GM06990 (cell line): ENCODE measurements at regions not wholly inside any gene's neighbourhood (a gene's known extent, or its start where the extent isn't known, plus 50 kb on each side); places are given as distances from the start of the nearest gene placed in this dataset.

ENCODE experiments used
- DNase-seq: peaks from one replicate; pipeline ENCODE4 v3.0.0-alpha.2; 2011; ENCODE audit not compliant: insufficient read length; ENCODE audit errors: extremely low read depth
- H3K27me3 ChIP-seq: replicated peaks from 2 replicates; pipeline ENCODE4 v1.6.0; 2011; ENCODE audit warnings: low read length; ENCODE audit not compliant: control insufficient read depth, insufficient read depth
- H3K36me3 ChIP-seq: 2 replicates; pipeline ENCODE4 v1.5.1; 2011; ENCODE audit warnings: low read length; ENCODE audit not compliant: control insufficient read depth, insufficient read depth
- H3K4me3 ChIP-seq: replicated peaks from 2 replicates; pipeline ENCODE4 v1.5.1; 2011; ENCODE audit warnings: low read depth, mild to moderate bottlenecking, control low read depth, low read length
- CTCF ChIP-seq: IDR thresholded peaks from 2 replicates; pipeline ENCODE4 v1.5.1; 2011; ENCODE audit warnings: low read length, control low read depth, mild to moderate bottlenecking, inconsistent platforms; ENCODE audit not compliant: insufficient read depth, poor library complexity, severe bottlenecking

GRCh38 chr10:3992382-3993178 lies 207.6 kb upstream of the KLF6 start:
- H3K4me3 ChIP-seq: no peak overlapping the region
- H3K27me3 ChIP-seq: no peaks in the 10 kb centered on the region; the same call in 1 of the 2 replicates
- DNase-seq: no peak
- no peaks in the 10 kb centered on the region for H3K36me3 ChIP-seq
- TF ChIP-seq CTCF: no peak

DNA sequence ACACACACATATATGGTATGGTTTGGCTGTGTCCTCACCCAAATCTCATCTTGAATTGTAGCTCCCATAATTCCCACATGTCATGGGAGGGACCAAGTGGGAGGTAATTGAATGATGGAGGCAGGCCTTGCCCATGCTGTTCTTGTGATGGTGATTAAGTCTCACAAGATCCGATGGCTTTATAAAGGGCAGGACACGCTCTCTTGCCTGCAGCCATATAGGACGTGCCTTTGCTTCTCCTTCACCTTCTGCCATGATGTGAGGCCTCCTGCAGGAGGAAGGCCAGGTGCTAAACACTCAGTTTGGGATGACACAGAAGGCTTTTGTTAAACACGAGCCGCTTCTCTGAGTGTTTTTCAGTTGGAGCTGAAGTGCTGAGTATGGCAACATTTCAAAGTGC lies 205.3 kb upstream of the KLF6 start:
- Histone ChIP-seq H3K36me3 (no peaks in the 10 kb centered on the region), H3K27me3 (no peaks in the 10 kb centered on the region; the same call in 1 of the 2 replicates), H3K4me3 (no peak overlapping the region)
- DNase-seq: no peak
- no peak for TF ChIP-seq CTCF

GRCh38 chr10:3987143-3987974 lies 202.3 kb upstream of the KLF6 start:
- DNase-seq: no peak
- TF ChIP-seq CTCF: no peak
- Histone ChIP-seq H3K4me3 (no peak overlapping the region), H3K27me3 (no peaks in the 10 kb centered on the region; the same call in 1 of the 2 replicates), H3K36me3 (no peaks in the 10 kb centered on the region)

GRCh38 chr10:3986493-3987142 lies 201.6 kb upstream of the KLF6 start:
- DNase-seq: no peak
- Histone ChIP-seq H3K27me3 (no peaks in the 10 kb centered on the region; the same call in 1 of the 2 replicates), H3K36me3 (no peaks in the 10 kb centered on the region), H3K4me3 (no peak overlapping the region)
- no peak for TF ChIP-seq CTCF

DNA sequence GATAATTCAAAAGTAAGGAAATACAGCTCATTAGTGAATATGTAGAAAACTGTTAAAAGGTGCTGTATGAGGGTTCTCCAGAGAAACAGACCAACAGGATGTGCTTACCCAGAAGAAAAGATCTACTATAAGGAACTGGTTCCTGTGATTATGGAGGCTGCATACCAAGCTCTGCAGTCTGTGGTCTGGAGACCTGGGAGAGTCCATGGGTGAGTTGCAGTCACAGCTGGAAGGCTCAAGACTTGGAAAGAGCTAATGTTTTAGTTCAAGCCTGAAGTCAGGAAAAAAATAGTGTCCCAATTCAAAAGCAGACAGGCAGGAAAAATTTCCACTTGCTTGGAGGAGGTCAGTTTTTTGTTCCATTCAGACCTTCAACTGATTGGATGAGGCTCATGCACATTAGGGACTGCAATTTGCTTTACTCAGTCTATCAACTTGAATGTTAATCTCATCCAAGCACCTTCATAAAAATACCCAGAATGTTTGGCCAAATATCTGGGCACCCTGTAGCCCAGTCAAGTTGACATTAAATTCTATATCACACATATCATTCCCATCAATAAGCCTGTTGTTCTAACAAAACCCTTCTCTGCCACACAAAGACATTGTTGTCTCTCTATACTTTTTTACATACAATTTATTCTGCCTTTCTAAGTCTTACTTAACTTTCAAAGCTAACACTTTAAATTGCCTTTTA lies 197.9 kb upstream of the KLF6 start:
- Histone ChIP-seq H3K27me3 (no peaks in the 10 kb centered on the region), H3K4me3 (no peak overlapping the region), H3K36me3 (no peaks in the 10 kb centered on the region)
- no peak for TF ChIP-seq CTCF
- no peak for DNase-seq
